Esophagus muscularis mucosa (tissue), 4 donors: ENCODE measurements at regions not wholly inside any gene's neighbourhood (a gene's known extent, or its start where the extent isn't known, plus 50 kb on each side); places are given as distances from the start of the nearest gene placed in this dataset.

Experiments used
- EP300 ChIP-seq: sonication (generic); formaldehyde crosslinking; IDR thresholded peaks from one replicate; pipeline ENCODE4 v1.6.1; 2017; ENCODE audit warnings: antibody characterized with exemption
- POLR2A ChIP-seq: fragments of 450-650 bp; IDR thresholded peaks from one replicate; pipeline ENCODE4 v1.6.1; 2017; ENCODE audit warnings: antibody characterized with exemption, moderate library complexity, mild to moderate bottlenecking, low read depth
- POLR2AphosphoS5 ChIP-seq, 2 donors: sonication (generic); formaldehyde crosslinking; IDR thresholded peaks; one replicate each; pipeline ENCODE4 v1.6.1; 2017; ENCODE audit warnings: antibody characterized with exemption in 2 of 2
- TF ChIP-seq, protein P1 (sequence below), 3 experiments: fragments of 200-600 bp in 2 of 3; fragments of 450-650 bp in 1 of 3; sonication (generic) in 2 of 3; IDR thresholded peaks; one replicate each; pipeline ENCODE4 v1.5.1; 2017 to 2019; ENCODE audit warnings: antibody characterized with exemption in 3 of 3, mild to moderate bottlenecking in 2 of 3, moderate library complexity in 1 of 3

DNA sequence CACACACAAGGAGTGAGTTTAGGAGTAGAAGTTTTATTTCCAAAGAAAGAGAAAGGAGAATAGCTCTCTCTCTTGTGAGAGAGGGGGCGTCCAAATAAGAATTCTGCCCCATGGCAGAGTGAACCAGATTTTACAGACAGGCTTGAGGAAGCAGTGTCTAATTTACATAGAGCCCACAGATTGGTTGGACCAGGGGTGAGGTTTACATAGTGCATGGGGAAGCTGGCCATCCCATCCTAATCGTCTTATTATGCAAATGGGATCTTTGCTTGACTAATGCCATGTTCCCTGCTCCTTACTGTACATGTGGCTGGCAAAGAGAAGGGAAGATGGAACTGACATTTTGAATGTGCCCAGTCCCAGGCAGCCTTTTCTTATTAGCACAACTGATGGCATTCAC, 60.0 kb upstream of the ACSM6 start:
- TF ChIP-seq, protein P1, sequence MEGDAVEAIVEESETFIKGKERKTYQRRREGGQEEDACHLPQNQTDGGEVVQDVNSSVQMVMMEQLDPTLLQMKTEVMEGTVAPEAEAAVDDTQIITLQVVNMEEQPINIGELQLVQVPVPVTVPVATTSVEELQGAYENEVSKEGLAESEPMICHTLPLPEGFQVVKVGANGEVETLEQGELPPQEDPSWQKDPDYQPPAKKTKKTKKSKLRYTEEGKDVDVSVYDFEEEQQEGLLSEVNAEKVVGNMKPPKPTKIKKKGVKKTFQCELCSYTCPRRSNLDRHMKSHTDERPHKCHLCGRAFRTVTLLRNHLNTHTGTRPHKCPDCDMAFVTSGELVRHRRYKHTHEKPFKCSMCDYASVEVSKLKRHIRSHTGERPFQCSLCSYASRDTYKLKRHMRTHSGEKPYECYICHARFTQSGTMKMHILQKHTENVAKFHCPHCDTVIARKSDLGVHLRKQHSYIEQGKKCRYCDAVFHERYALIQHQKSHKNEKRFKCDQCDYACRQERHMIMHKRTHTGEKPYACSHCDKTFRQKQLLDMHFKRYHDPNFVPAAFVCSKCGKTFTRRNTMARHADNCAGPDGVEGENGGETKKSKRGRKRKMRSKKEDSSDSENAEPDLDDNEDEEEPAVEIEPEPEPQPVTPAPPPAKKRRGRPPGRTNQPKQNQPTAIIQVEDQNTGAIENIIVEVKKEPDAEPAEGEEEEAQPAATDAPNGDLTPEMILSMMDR (IDR thresholded peaks at IDR 0.05), result no peak
- TF ChIP-seq POLR2AphosphoS5 (IDR thresholded peaks at IDR 0.05) (no peak), EP300 (no peak), POLR2A (no peak)
